Amniotic epithelial cell (primary cell): ENCODE measurements at regions not wholly inside any gene's neighbourhood (a gene's known extent, or its start where the extent isn't known, plus 50 kb on each side); places are given as distances from the start of the nearest gene placed in this dataset.

Experiments
- DNase-seq: peaks from one replicate; pipeline ENCODE4 v3.0.0-alpha.2; 2010; ENCODE audit warnings: low read depth

GRCh38 chr4:177109769-177110168 is 199.9 kb upstream of the NEIL3 start:
- DNase-seq, result no peak

- DNase-seq, result no peak
These were observed 193.5 kb upstream of the NEIL3 start for GRCh38 chr4:177116161-177116560.

GRCh38 chr4:177117256-177117655 is 192.4 kb upstream of the NEIL3 start:
- DNase-seq, result no peak

- peak; percentile 97 for DNase-seq
These were observed 191.1 kb upstream of the NEIL3 start for GRCh38 chr4:177118596-177118995.

- DNase-seq, result peak; percentile 3
These were observed 190.6 kb upstream of the NEIL3 start for GRCh38 chr4:177119021-177119471.

- no peak for DNase-seq
These were observed 190.0 kb upstream of the NEIL3 start for GRCh38 chr4:177119691-177120090.

- no peak for DNase-seq
These were observed 185.9 kb upstream of the NEIL3 start for GRCh38 chr4:177123811-177124210.

- no peak for DNase-seq
These were observed 185.2 kb upstream of the NEIL3 start for GRCh38 chr4:177124349-177125064.

- DNase-seq, result no peak
These were observed 184.0 kb upstream of the NEIL3 start for GRCh38 chr4:177125656-177126055.

GRCh38 chr4:177127658-177128057 is 182.0 kb upstream of the NEIL3 start:
- DNase-seq, result no peak

- DNase-seq, result peak; percentile 8
These were observed 181.4 kb upstream of the NEIL3 start for GRCh38 chr4:177128306-177128705.

GRCh38 chr4:177131736-177132135 is 177.9 kb upstream of the NEIL3 start:
- no peak for DNase-seq

GRCh38 chr4:177147668-177148067 is 162.0 kb upstream of the NEIL3 start:
- DNase-seq, result no peak

- no peak for DNase-seq
These were observed 154.2 kb upstream of the NEIL3 start for GRCh38 chr4:177155454-177155853.

- DNase-seq, result no peak
These were observed 150.1 kb upstream of the NEIL3 start for GRCh38 chr4:177159600-177159999.

- no peak for DNase-seq
These were observed 147.9 kb upstream of the NEIL3 start for GRCh38 chr4:177161781-177162180.

GRCh38 chr4:177163532-177163931 is 146.1 kb upstream of the NEIL3 start:
- no peak for DNase-seq

- DNase-seq, result no peak
These were observed 138.1 kb upstream of the NEIL3 start for GRCh38 chr4:177171588-177171987.

- DNase-seq, result no peak
These were observed 134.2 kb upstream of the NEIL3 start for GRCh38 chr4:177175473-177175872.

- DNase-seq, result peak; percentile 85
These were observed 132.1 kb upstream of the NEIL3 start for GRCh38 chr4:177177541-177178081.

- no peak for DNase-seq
These were observed 131.4 kb upstream of the NEIL3 start for GRCh38 chr4:177178246-177178645.

- peak; percentile 75 for DNase-seq
These were observed 127.5 kb upstream of the NEIL3 start for GRCh38 chr4:177182166-177182565.

GRCh38 chr4:177182728-177183127 is 126.9 kb upstream of the NEIL3 start:
- no peak for DNase-seq

GRCh38 chr4:177185151-177185550 is 124.5 kb upstream of the NEIL3 start:
- peak; percentile 17 for DNase-seq
